Medulla oblongata (tissue), 1 donor: ENCODE measurements at regions not wholly inside any gene's neighbourhood (a gene's known extent, or its start where the extent isn't known, plus 50 kb on each side); places are given as distances from the start of the nearest gene placed in this dataset.
"Not testable (repeated sequence)": the region's sequence is repeated elsewhere in the genome, so short reads cannot be mapped to it uniquely, and the experiment has no call there.

Experiments
- DNase-seq: peaks from one replicate; pipeline ENCODE4 v3.0.0-alpha.2; 2015; ENCODE audit errors: extremely low spot score

DNA sequence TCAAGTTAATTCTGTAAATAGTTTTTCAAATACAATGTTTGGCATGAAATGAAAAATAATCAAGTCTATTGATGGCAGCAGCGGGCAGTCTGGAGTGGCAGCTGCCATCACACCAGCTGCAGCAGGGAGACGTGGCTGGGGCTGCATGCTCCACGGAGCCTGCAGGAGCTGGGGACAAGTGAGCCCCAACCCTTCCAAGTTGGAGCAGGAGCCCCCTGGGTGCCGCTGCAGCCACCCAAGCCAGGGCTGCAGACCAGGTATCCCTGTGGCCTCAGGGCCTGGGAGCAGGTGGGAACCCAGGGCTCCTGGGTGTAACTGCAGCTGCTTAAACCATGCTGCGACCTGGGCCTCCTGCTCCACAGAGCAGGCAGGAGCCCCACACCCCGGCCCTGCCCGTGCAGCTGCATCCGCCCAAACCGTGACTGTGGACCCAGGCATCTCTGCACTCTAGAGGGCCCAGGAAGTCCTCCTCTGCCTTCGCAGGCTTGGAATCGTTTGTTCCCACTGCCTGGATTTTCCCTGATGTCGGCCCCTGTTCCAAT lies 257.4 kb downstream of the PLOD2 start:
- DNase-seq = no peak

DNA sequence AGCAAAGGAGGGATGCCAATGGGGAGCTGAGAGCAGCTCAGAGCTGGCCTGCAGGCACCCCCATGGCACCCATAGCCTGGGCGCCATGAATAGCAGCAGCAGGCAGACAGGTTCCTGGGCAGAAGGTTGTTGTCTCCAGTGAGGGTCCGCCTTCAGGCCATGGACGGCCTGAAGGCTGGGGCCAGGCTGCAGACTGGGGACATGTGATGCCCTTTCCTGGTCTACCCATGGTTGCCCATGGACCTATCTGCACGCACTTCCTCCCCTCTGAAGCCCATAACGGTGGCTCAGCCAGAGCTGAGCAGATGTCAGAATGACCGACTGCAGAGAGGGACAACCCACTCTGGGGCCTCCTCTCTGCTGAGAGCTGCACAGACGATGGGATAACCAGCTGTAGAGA lies 256.8 kb downstream of the PLOD2 start:
- DNase-seq = no peak

DNA sequence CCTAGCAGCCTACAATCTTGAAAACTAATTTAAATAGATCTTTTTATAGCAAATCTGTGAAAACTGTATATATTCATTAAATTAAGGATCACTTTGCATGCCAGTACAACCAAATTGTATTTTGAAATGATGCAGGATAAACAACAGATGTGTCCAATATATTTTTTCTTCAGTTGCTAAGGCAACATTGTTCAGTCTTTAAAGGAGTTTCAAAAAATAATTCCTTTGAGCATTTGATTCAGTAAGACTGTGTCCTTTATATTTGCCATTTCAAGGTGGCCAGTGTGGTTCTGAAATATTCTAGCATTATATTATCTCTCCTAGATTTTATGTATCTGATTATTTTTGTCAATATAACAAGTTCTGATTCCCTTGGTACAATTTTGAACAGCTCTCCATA lies 254.7 kb downstream of the PLOD2 start:
- no peak for DNase-seq

DNA sequence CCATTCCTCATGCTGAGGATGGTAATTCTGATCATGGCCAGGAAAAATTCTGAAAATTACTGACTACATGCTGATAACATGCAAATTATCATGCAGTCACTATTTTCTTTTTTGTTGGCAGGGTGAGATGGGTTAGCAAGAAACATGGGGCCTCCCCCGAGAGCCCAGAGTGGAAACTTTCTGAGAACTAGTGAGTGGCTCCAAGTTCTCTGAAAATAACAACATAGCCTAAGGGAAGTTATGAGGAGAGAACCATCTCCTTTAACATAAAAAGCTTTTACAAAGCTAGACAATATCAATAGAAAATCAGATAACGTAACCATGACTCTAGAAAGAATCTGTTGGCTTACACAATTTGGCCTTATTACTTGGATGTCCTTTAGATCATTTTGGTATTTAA lies 254.2 kb downstream of the PLOD2 start:
- DNase-seq = no peak

DNA sequence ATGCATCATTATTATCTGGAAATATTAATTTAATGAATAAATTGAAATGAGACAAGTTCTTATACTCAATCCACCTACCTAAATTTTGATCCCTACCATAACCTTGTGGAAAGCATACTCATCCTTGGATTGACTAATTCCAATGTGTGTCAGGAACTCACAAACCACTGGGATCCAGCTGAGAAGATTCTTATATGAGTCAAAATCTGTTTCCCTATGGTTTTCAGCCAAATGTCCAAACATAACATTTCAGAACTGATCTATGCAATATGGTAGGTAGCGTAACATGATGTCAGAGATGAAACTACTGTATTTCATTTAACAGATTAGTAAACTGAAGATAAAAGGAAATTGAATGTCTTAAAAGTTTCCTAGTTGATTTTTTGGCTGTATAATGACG lies 250.0 kb downstream of the PLOD2 start:
- no peak for DNase-seq

DNA sequence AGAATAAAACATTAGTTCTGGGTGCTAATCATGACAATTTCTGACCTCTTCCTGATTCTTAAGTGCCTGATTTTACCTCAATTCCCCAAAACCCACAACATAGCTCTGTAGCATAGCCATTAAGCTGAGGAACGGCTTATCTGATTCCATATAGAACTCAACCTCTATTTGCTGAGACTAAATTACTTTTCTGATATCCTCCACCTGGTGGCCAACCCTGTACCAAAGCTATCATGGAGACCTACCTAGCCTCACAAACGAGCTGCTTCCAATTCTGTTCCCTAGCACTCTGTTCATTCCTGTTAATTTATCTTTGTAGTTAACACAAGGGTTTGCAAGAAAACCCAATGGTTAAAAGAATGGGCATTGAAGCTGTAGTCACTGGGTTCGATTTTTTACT lies 245.2 kb downstream of the PLOD2 start:
- no peak for DNase-seq

DNA sequence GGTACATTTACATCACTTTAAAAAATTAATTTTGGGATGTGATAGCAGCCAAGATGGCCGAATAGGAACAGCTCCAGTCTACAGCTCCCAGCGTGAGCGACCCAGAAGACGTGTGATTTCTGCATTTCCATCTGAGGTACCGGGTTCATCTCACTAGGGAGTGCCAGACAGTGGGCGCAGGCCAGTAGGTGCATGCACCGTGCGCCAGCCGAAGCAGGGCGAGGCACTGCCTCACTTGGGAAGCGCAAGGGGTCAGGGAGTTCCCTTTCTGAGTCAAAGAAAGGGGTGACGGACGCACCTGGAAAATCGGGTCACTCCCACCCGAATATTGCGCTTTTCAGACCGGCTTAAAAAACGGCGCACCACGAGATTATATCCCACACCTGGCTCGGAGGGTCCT lies 233.2 kb downstream of the PLOD2 start:
- not testable (repeated sequence) for DNase-seq

DNA sequence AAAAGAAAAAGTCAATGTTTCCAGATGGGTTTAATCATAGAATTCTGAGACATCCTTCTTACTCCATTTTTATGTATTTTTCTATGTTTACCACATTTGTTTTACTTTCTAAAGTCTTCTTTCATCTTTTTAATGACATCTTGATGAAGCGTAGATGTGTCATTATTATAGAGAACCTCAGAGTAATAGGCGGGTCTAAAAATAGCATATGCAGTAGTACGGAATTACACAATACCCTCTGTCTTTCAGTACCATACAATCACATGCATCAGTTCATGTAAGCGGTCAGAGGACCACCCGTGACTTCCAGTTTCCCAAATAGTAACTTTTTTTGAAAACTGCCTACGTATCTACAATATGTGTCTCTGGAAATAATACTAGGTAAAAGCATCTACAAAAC lies 224.0 kb downstream of the PLOD2 start:
- DNase-seq = no peak

DNA sequence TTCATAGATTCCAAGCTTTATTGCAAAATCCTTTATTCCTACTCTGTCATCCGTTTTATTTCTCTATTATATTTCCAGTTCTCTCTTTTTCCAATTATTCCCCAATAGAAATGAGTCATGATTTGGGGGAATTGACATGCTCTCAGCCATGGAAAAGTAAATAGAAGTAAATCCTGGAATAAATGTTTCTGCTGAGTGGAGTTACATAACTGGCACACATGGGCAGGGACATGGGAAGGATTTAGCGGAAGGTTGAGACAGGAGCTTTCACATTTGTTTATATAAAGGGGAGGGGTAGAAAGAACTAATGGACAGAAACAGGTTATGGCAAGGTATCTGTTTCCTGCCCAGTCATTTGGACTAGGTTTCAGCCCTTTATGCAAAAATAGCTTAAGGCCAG lies 221.6 kb downstream of the PLOD2 start:
- DNase-seq = no peak

DNA sequence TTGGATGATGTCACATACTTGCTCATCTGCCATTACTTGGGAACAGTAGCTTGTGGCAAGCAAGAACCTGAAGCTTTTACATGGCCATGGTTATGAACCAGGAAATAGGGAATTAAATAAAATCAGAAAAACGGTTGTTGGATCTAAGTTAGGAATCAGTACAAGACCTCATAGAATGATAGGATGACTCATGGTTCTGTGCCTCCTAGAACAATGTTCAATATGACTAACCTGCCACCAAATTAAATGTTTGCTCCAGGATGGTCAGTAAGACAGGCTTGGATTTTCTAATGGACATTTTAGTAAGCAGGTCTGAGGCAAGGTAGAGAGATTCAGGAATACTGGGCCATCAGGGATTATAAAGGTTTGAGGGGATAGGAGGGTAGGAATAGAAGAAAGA lies 218.9 kb downstream of the PLOD2 start:
- no peak for DNase-seq

DNA sequence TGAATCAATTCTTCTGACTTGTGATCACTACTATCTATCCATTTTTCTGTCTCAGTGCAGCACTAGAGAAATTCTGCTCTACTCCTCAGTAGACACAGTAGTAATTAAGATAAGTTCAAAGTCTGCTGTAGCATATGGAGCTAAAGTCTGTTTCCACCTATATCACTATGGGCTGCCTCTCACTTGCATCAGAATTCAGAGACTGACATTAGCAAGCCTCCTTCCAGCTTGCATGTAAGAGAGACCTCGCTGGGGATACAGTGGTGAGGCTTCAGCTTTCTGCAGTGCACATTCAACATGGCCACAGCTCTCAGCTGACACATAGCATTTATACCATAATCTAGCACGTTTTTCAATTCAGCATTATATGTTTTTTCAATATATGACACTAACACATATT lies 217.0 kb downstream of the PLOD2 start:
- DNase-seq = no peak

DNA sequence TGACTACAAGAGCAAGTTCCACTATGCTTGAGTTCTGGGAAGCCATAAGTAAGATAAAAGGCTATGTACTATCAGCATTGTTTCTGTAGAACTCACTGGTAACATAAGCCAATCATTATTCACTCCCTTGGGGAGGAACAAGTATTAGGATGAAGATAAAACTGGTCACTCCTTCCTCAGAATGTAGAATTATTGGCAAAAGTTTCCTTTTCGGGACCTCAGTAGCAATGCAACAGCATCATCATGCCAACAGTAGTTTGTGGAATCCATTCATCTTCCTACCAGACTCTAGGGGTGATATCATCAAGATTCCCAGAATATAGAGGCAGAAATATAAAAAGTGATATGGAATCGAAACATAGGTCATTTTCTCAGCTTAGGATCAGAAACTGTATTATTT lies 209.5 kb downstream of the PLOD2 start:
- DNase-seq = no peak

DNA sequence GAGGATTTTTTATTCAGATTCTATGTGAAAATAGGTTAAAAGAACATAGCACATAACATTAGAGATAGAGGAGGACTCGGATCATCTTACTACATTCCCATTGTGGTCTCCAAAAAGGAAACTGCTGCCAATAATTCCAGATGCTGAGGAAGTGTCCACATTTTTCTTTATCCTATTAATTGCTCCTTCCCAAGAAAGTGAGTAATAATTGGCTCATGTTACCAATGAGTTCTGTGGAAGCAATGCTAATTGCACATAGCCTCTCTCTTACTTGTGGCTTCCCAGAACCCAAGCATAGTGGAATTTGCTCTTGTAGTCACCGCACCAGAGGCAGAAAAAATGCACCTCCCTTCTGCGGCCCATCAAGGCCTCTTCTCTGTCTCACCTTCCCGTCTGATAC lies 208.4 kb downstream of the PLOD2 start:
- no peak for DNase-seq

DNA sequence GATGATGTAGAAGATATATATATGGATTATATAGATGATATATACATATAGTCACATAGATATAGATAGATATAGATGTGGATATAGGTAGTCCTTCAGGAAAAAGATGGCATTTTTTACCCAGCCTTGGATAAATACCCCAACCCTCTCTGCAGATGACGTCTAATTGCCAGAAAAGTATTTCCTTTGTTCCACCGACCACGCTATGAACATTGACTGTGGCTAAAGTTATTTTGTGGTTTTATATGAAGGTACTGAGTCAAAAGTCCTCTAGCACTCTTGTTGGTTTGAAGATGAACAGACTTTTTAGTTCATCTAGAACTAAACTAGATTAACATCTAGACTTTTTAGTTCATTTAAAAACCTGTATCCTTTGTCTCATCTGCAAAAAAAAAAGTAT lies 207.7 kb downstream of the PLOD2 start:
- no peak for DNase-seq

DNA sequence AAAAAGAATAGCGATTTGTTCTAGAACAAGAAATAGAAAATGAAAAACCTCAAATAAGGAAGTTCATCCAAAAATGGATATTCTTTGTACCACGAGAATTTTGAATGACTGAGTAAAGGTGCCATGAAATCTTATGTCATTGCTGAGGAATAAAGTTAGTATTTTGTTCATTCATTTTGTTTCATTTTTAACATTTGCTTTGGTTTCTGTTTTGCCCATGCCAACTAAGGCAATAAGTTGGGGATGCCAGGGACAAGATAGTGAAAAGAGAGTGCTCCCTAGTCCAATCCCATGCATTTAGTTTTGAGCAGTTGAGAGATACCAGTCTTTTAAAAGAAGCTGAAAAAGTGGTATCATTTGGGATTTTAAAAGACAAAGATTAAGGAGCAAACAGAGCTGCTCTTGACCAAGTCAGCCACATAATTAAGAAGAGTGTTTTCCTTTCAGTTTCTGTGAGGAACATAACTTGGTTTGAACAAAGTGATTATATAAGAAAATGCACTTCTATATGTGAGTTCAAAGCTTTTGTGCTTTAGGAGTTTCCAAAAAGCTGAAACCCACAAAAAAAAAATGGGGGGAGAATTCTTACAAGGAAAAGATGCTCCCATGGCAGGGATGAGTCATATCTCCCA lies 201.4 kb downstream of the PLOD2 start:
- DNase-seq = no peak

DNA sequence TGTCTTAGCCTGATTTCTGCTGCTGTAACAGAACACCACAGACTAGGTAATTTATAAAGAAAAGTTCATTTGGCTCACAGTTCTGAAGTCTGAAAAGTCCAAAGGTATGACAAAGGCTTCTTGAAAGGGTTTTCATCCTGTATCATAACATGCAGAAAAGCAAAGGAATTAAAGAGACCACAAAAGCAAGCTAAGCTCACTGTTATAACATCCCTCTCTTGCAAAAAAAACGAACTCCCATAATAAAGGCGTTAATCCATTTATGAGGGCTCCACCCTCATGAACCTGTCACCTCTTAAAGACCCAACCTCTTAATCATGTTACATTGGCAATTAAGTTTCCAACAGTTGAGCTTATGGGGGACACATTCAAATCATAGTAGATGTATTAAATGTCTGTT lies 197.9 kb downstream of the PLOD2 start:
- DNase-seq = no peak

DNA sequence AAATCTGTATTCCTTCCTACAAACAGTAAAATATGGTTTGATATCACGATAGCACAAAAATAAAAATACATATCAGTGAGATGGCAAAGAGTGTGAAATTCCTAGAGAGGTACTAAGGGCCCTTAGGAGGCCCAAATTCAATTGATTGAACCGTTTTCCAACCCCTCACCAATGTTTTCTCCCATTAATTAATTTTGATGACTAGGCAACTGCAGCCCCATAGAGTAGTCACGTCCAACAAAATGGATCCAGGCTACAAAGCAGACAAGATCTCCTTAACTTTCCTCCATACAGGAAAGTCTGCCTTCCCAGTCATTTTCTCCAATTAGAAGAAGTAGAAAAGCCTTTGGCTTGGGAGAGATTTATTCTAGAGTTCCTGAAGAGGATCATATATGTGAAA lies 193.9 kb downstream of the PLOD2 start:
- DNase-seq = no peak

DNA sequence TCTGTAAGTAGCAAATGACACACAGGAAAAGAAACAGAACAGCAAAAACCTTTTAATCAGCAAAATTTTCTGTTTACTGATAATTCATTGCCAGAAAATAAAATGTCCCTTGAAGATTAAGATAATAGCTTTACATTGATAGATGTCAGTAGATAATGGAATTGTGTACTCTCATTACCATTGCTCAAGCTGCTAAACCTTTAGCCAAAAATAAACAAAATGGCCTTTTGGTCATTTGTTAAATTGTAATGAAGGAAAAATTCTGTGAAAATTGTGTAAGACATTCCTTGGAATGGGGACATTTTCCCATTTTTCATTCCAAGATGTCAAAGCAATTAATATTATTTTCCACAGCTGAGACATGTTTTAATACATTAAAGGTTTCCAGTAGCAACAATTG lies 189.8 kb downstream of the PLOD2 start:
- no peak for DNase-seq

DNA sequence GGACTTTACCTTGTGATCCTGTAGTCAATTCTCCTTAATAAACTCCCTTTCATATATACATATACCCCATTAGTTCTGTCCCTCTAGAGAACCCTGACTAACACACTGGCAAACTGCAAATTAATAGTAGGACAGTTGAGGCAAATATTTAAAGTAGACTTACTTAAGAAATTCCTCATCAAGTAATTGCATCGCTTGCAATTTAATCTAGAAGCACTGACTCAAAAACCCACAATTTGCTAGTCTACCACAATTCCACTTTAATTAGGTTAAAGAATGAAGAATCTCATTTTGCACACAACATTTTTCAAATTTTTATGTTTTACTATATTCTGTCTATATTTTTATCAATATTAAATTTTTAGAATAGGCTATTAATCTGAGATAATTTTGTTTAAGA lies 188.1 kb downstream of the PLOD2 start:
- no peak for DNase-seq

DNA sequence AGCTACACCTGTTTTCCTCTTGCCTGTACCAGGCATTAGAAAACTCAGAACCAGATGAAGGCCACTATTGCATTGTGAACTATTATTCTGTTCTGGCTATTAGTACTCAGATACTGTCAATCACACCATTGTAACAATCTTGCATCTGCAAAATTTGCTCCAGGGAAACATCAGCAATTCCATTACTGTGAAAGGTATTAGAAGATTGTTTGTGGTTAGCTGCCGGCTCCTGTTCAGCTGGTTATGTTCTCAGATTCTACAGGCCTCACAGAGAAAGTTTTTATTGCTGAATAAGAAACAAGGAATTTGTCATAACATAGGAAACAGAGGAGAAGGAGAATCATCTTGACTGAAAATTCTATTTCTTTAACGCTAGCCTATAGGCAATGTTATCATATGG lies 179.9 kb downstream of the PLOD2 start:
- no peak for DNase-seq

DNA sequence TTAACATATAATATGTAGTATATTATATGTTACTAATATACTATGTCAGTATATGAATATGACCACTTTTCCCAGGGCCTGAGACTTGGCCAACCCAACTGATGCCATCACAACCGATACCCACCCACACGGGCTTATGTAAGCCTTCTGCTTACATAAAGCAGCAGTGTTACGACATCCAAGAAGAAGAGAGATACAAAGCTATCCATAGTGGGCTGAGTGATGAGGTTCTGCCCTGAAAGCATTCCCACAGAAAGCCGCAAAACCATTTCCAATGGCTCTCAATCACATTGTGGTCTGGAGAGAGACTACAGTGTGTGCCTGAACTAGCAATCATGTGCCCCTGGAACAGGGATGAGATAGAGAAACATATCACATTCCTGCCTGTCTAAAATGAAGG lies 177.9 kb downstream of the PLOD2 start:
- DNase-seq = no peak
